IMR-90 (cell line): ENCODE measurements at regions not wholly inside any gene's neighbourhood (a gene's known extent, or its start where the extent isn't known, plus 50 kb on each side); places are given as distances from the start of the nearest gene placed in this dataset.

ENCODE experiments used
- BHLHE40 ChIP-seq: fragments of 150-350 bp; IDR thresholded peaks from 2 replicates; pipeline ENCODE4 v1.6.1; 2016; ENCODE audit warnings: mild to moderate bottlenecking, low read depth, low read length
- TF ChIP-seq, protein P1 (sequence below): conservative IDR thresholded peaks from 2 replicates; pipeline ENCODE4 v1.5.1; 2012; ENCODE audit warnings: mild to moderate bottlenecking, low read depth, low read length, improper control_type of control experiment

DNA sequence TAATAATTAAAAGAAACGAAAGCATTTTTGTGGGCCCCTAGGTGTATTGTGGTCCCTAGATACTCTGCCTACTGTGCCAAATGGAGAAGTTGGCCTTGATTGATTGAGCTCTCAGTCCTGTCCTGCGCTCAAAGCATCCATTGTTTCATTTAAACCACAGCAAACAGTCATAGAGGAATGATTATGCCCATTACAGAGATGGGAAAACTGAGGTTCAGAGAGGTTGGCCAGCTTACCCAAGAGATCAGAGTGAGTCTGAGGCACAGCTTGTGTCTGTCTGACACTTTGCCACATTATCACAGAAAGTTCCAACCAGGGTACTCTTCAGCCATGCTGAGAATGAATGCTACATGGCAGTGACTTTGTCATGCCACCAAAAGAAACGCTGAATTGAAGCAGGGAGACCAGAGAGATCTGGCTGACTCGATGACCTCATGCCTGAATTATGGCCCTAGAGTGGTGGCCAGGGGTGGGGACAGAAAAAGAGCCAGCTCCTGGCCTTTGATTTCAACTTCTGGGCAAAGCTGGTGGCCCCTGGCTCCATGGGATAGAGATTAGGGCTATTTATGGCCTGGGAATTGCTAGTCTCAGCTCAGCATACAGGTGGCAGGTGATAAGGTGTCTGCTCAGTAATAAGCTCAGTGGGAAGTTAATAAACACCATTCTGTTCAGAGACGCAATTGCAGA lies 180.5 kb downstream of the MIAT start:
- TF ChIP-seq, protein P1, sequence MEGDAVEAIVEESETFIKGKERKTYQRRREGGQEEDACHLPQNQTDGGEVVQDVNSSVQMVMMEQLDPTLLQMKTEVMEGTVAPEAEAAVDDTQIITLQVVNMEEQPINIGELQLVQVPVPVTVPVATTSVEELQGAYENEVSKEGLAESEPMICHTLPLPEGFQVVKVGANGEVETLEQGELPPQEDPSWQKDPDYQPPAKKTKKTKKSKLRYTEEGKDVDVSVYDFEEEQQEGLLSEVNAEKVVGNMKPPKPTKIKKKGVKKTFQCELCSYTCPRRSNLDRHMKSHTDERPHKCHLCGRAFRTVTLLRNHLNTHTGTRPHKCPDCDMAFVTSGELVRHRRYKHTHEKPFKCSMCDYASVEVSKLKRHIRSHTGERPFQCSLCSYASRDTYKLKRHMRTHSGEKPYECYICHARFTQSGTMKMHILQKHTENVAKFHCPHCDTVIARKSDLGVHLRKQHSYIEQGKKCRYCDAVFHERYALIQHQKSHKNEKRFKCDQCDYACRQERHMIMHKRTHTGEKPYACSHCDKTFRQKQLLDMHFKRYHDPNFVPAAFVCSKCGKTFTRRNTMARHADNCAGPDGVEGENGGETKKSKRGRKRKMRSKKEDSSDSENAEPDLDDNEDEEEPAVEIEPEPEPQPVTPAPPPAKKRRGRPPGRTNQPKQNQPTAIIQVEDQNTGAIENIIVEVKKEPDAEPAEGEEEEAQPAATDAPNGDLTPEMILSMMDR = no peak
- TF ChIP-seq BHLHE40 = no peak
